Caki2 (cell line): ENCODE measurements at regions not wholly inside any gene's neighbourhood (a gene's known extent, or its start where the extent isn't known, plus 50 kb on each side); places are given as distances from the start of the nearest gene placed in this dataset.
"Not testable (repeated sequence)": the region's sequence is repeated elsewhere in the genome, so short reads cannot be mapped to it uniquely, and the experiment has no call there.

ENCODE experiments used
- DNase-seq: peaks from one replicate; pipeline ENCODE4 v3.0.0-alpha.2; 2015; ENCODE audit warnings: low read depth
- in situ Hi-C: cut with HindIII; loops from 2 replicates; pipeline ENCODE4 v1.10.0; 2016; ENCODE audit warnings: low sequenced_read_pairs, low pct_unique_long_range_greater_than_20kb, mixed read lengths

DNA sequence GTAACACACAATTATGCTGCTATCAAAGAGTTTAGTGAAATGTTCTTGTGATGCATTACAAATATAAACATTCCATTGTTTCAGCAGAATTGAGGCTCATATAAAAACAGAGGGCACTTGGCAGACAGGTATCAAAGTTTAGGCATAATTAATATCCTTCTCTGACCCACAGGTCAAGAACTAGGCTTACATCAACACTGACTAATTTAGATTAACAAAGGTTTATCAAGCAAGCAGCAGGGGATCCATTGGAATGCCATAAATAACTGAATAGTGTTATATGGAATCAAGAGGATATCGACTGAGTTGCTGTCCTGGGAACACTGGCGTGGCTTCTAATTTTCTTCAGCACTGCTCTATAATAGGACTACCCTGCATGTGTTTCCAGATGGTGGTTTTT is 414.5 kb upstream of the ARRDC3 start:
- in situ Hi-C loops = no loop called here

GRCh38 chr5:91794856-91795548 is 411.9 kb upstream of the ARRDC3 start:
- in situ Hi-C loops = no loop called here
- no peak for DNase-seq

More for the DNA sequence above, 414.5 kb upstream of the ARRDC3 start:
- DNase-seq = peak; percentile 0

- DNase-seq = no peak
- in situ Hi-C loops = no loop called here
Observed at GRCh38 chr5:91794455-91794854, 411.3 kb upstream of the ARRDC3 start.

- in situ Hi-C loops = no loop called here
- no peak for DNase-seq
Observed at GRCh38 chr5:91787718-91788117, 404.6 kb upstream of the ARRDC3 start.

- in situ Hi-C loops = no loop called here
- DNase-seq = no peak
Observed at GRCh38 chr5:91777671-91778070, 394.6 kb upstream of the ARRDC3 start.

GRCh38 chr5:91776249-91776648 is 393.1 kb upstream of the ARRDC3 start:
- in situ Hi-C loops = no loop called here

DNA sequence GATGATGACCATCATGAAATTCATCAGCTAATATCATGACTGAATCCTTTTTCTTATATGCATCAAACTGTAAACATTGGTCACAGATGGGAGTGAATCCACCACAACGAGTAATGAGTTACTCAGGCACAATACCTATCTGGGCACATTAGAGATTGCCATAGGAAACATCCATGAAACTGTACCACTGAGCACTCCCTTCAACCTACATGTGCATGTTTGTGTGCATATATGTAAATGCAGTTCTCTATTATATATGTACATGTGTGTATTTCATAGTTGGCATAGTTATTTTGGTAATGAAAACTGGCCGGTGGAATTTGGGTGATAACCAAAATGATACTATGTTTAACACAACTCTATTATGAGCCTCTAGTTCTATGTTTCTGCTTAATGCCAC is 387.3 kb upstream of the ARRDC3 start:
- in situ Hi-C loops = no loop called here
- no peak for DNase-seq

More at GRCh38 chr5:91776249-91776648, 393.1 kb upstream of the ARRDC3 start:
- no peak for DNase-seq

- DNase-seq, in situ Hi-C loops: not testable (repeated sequence)
Observed at GRCh38 chr5:91757383-91757782, 374.3 kb upstream of the ARRDC3 start.

DNA sequence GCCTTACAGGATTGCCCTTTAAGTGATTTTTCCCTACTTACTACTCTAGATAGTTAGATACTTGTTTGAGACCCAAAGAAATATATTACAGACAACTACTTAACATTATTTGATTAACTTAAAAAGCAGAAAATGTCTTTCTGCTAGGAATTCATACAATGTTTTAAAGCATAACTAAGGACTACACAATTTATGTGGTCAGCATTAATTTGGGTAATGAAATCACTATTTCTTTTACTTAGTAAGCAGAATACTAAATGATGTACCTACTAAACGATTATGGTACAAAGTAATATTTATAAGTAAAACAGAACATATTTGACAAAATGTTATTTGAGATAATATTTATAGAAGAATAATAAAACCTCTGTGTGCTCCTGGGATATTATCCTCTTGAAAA is 371.9 kb upstream of the ARRDC3 start:
- in situ Hi-C loops = no loop called here
- DNase-seq = no peak

- DNase-seq, in situ Hi-C loops: not testable (repeated sequence)
Observed at GRCh38 chr5:91744470-91744869, 361.4 kb upstream of the ARRDC3 start.

DNA sequence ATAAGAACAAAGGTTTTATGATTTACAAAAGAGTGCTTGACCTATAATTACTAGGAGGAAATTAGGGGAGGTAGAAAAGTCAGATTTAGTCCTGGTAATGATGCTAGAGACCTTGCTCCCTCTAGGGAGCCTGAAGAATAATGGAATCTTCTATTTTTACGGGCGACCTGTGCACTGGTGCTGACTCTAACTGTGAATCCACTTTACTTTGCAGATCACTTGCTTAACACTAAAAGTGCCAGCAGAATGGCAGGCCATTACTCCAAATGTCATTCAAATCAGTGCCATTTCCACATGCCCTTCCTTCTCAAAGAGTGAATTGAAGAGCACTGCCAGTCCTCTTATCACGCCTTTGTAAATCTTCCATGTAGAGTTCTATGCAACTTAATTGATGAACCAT is 359.4 kb upstream of the ARRDC3 start:
- in situ Hi-C loops = no loop called here
- no peak for DNase-seq

- in situ Hi-C loops = no loop called here
- DNase-seq = no peak
Observed at GRCh38 chr5:91741764-91742505, 358.8 kb upstream of the ARRDC3 start.

DNA sequence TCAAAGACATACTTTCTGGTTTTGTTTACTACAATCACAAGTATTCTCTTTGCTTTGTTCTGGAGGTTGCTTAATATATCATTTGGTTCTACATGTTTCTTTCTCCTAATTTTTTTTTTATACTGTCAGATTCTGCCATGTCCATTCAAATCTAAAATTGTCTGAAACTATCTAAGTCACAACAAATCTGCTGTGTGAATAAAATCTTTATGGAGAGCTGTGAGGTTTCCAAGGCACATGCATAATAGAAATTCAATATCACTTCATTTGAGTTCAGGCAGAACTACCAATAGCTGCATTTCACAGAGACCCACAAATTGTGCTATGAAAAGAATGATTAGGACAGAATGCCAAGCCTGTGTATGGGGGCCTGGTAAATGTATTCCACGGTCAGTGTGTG is 346.9 kb upstream of the ARRDC3 start:
- no peak for DNase-seq
- in situ Hi-C loops = no loop called here

DNA sequence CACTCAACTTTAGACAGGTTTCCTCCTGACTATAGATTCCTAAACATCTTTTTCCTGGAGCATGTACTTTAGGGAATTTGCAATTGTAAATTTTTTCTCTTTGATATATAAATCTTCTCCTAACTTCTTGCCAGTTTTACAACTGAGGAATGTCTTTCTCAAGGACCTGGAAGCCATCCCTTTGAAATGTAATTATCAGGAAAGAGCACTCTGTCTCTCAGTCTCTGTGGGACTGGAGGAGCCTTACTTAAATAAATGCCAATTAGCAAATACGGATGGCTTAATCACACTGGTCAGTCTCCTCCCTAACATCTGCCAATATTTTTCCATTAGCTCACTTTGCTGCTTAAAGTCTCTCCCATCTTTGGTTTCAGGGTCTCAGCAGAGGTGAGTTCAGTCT is 344.3 kb upstream of the ARRDC3 start:
- in situ Hi-C loops = no loop called here
- no peak for DNase-seq

- DNase-seq = no peak
- in situ Hi-C loops = no loop called here
Observed at GRCh38 chr5:91722736-91723467, 339.8 kb upstream of the ARRDC3 start.

DNA sequence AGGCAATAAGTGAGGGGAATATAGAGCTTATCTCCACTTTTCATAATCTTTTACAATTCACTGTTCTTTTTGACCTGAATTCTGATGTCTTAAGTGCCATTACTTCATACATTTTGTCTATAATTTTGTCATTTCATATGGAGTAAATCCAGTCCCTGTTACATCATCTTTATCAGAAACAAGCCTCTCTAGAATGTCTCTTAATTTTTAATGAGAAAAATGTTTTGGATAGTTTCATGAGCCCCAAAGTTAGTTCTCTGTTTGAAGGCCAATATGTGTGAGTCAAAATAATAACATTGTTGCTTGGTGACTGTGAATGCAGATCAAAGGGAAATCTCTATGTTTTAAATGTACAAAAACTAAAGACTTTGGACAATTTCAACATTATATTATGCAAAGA is 329.6 kb upstream of the ARRDC3 start:
- DNase-seq = no peak
- in situ Hi-C loops = no loop called here

- no peak for DNase-seq
- in situ Hi-C loops = no loop called here
Observed at GRCh38 chr5:91707521-91707841, 324.4 kb upstream of the ARRDC3 start.

- no peak for DNase-seq
- in situ Hi-C loops = no loop called here
Observed at GRCh38 chr5:91706785-91707520, 323.8 kb upstream of the ARRDC3 start.

DNA sequence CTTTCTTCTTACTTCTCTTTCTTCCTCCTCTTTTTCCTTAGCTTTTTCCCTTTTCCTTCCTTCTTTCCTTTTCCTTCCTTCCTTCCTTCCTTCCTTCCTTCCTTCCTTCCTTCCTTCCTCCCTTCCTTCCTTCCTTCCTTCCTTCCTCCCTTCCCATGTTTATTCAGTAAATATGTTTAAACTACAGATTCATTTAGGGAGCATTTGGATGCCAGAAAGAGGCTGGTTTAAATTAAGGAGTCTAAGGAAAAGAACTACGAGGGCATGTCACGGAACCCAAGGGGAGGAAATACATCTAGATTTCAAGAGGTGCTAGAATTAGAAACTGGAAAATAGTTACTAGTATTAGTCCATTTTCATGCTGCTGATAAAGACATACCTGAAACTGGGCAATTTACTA is 320.0 kb upstream of the ARRDC3 start:
- no peak for DNase-seq
- in situ Hi-C loops = no loop called here
